ENCODE measurements at regions not wholly inside any gene's neighbourhood (a gene's known extent, or its start where the extent isn't known, plus 50 kb on each side); places are given as distances from the start of the nearest gene placed in this dataset.
A peak's percentile ranks its signal among the peaks of the same experiment; 100 is the strongest.

GRCh38 chr2:6617794-6618193 lies 247.9 kb downstream of the CMPK2 start:
- TF ChIP-seq, protein P1, sequence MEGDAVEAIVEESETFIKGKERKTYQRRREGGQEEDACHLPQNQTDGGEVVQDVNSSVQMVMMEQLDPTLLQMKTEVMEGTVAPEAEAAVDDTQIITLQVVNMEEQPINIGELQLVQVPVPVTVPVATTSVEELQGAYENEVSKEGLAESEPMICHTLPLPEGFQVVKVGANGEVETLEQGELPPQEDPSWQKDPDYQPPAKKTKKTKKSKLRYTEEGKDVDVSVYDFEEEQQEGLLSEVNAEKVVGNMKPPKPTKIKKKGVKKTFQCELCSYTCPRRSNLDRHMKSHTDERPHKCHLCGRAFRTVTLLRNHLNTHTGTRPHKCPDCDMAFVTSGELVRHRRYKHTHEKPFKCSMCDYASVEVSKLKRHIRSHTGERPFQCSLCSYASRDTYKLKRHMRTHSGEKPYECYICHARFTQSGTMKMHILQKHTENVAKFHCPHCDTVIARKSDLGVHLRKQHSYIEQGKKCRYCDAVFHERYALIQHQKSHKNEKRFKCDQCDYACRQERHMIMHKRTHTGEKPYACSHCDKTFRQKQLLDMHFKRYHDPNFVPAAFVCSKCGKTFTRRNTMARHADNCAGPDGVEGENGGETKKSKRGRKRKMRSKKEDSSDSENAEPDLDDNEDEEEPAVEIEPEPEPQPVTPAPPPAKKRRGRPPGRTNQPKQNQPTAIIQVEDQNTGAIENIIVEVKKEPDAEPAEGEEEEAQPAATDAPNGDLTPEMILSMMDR (IDR thresholded peaks at IDR 0.05) = no peak
- no peaks in the 10 kb centered on the region for H3K27me3 Mint-ChIP-seq (ENCODE audit: low read depth, poor library complexity)
- peaks cover 16% of the 10 kb centered on the region for H3K9me3 Mint-ChIP-seq
- no peak for DNase-seq
- peaks cover 26% of the 10 kb centered on the region for H3K4me1 Mint-ChIP-seq
- H3K27ac Mint-ChIP-seq = no peak overlapping the region
- H3K4me3 Mint-ChIP-seq = no peak overlapping the region
- no peaks in the 10 kb centered on the region for H3K36me3 Mint-ChIP-seq (ENCODE audit: low read depth)

DNA sequence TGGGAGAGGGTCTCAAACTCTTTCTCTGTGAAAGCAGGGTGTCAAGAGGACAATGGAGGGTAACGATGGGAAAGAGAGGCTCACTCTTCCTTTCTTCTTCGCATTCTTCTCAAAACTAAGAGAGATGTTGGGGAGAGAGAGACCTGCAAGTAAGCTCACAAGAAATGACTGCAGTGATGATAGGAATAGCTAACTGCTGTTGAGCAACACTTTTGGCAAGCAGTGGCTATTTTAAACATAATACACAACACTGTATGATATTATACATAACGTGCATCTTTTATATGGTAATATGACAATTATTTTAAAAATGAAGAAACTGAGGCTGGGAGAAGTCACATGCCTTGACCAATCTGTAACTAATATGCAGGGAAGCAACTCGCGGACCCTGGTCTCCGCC lies 247.5 kb downstream of the CMPK2 start:
- Mint-ChIP-seq H3K4me1 (peaks cover 26% of the 10 kb centered on the region), H3K36me3 (ENCODE audit: low read depth) (no peaks in the 10 kb centered on the region), H3K9me3 (peaks cover 11% of the 10 kb centered on the region), H3K4me3 (no peak overlapping the region), H3K27ac (no peak overlapping the region), H3K27me3 (ENCODE audit: low read depth, poor library complexity) (no peaks in the 10 kb centered on the region)
- TF ChIP-seq, protein P1 (IDR thresholded peaks at IDR 0.05) = no peak
- DNase-seq = no peak

GRCh38 chr2:6623746-6624145 lies 242.0 kb downstream of the CMPK2 start:
- TF ChIP-seq, protein P1 (IDR thresholded peaks at IDR 0.05) = no peak
- no peaks in the 10 kb centered on the region for H3K4me1 Mint-ChIP-seq
- H3K36me3 Mint-ChIP-seq (ENCODE audit: low read depth) = no peaks in the 10 kb centered on the region
- no peak for DNase-seq
- no peak overlapping the region for H3K27ac Mint-ChIP-seq
- H3K4me3 Mint-ChIP-seq = no peak overlapping the region
- no peaks in the 10 kb centered on the region for H3K9me3 Mint-ChIP-seq
- peaks cover 8% of the 10 kb centered on the region for H3K27me3 Mint-ChIP-seq (ENCODE audit: low read depth, poor library complexity)

- Mint-ChIP-seq H3K27me3 (ENCODE audit: low read depth, poor library complexity) (peaks cover 8% of the 10 kb centered on the region), H3K36me3 (ENCODE audit: low read depth) (no peaks in the 10 kb centered on the region), H3K27ac (peak overlapping the region; percentile 25), H3K4me1 (no peaks in the 10 kb centered on the region), H3K4me3 (no peak overlapping the region), H3K9me3 (no peaks in the 10 kb centered on the region)
- TF ChIP-seq, protein P1 (IDR thresholded peaks at IDR 0.05) = no peak
- no peak for DNase-seq
Observed at GRCh38 chr2:6626401-6627012, 239.2 kb downstream of the CMPK2 start.

- H3K9me3 Mint-ChIP-seq = no peaks in the 10 kb centered on the region
- H3K4me3 Mint-ChIP-seq = no peak overlapping the region
- no peaks in the 10 kb centered on the region for H3K36me3 Mint-ChIP-seq (ENCODE audit: low read depth)
- no peaks in the 10 kb centered on the region for H3K4me1 Mint-ChIP-seq
- no peak overlapping the region for H3K27ac Mint-ChIP-seq
- no peak for DNase-seq
- H3K27me3 Mint-ChIP-seq (ENCODE audit: low read depth, poor library complexity) = peaks cover 8% of the 10 kb centered on the region
- TF ChIP-seq, protein P1 (IDR thresholded peaks at IDR 0.05) = no peak
Observed at GRCh38 chr2:6627316-6627715, 238.4 kb downstream of the CMPK2 start.

- no peak for DNase-seq
- Mint-ChIP-seq H3K4me3 (no peak overlapping the region), H3K36me3 (ENCODE audit: low read depth) (no peaks in the 10 kb centered on the region), H3K4me1 (no peaks in the 10 kb centered on the region), H3K9me3 (no peaks in the 10 kb centered on the region), H3K27ac (no peak overlapping the region), H3K27me3 (ENCODE audit: low read depth, poor library complexity) (peaks cover 8% of the 10 kb centered on the region)
- TF ChIP-seq, protein P1 (IDR thresholded peaks at IDR 0.05) = no peak
Observed at GRCh38 chr2:6630209-6630608, 235.5 kb downstream of the CMPK2 start.
